Suprapubic skin (tissue), 4 donors: ENCODE measurements at regions not wholly inside any gene's neighbourhood (a gene's known extent, or its start where the extent isn't known, plus 50 kb on each side); places are given as distances from the start of the nearest gene placed in this dataset.

ENCODE experiments used
- EP300 ChIP-seq: sonication (generic); formaldehyde crosslinking; IDR thresholded peaks from one replicate; pipeline ENCODE4 v1.6.1; 2017; ENCODE audit warnings: antibody characterized with exemption
- POLR2AphosphoS5 ChIP-seq, 3 donors: sonication (generic); formaldehyde crosslinking; IDR thresholded peaks; one replicate each; pipeline ENCODE4 v1.6.1; 2017; ENCODE audit warnings: antibody characterized with exemption in 3 of 3

GRCh38 chr16:10242097-10242496 lies 59.9 kb upstream of the GRIN2A start:
- TF ChIP-seq EP300, result no peak
- TF ChIP-seq POLR2AphosphoS5 (IDR thresholded peaks at IDR 0.05), result no peak
